SK-MEL-5 (cell line): ENCODE measurements at regions not wholly inside any gene's neighbourhood (a gene's known extent, or its start where the extent isn't known, plus 50 kb on each side); places are given as distances from the start of the nearest gene placed in this dataset.

ENCODE experiments used
- DNase-seq: peaks from one replicate; pipeline ENCODE4 v3.0.0-alpha.2; 2016; ENCODE audit warnings: low read depth, low spot score
- in situ Hi-C: cut with HindIII; loops from 2 replicates; pipeline ENCODE4 v1.10.0; 2016; ENCODE audit warnings: low sequenced_read_pairs, high pct_unique_total_duplicates, low pct_unique_long_range_greater_than_20kb

DNA sequence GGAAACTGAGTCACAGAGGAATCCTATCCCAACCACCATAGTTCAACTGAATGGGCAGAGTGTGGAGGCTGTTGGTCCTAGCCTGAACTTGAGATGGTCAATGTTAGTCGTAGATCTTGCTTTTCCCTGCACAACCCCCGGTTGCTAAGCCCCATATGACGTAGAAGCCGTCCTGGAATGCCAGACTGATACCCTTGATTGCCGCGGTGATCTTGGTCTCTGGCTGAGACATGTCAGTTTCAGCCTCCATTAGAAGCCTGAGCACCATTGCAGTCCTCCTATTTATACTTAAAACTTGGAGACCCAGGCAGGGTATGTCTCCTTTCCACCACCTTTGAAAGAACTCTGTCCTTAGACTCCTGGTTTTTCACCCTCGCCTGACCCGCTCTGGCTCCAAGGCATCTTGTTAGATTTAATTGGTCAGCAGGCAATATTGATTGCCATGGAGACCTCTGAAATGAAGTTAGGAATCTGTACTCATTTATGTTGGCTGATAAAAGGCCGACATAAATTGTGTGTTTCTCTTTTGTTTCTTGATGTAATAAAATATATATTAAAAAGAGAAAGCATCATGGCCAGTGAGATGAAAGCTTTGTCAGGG, 53.4 kb downstream of the RPLP1 start:
- DNase-seq: no peak
- in situ Hi-C loops: no loop called here

DNA sequence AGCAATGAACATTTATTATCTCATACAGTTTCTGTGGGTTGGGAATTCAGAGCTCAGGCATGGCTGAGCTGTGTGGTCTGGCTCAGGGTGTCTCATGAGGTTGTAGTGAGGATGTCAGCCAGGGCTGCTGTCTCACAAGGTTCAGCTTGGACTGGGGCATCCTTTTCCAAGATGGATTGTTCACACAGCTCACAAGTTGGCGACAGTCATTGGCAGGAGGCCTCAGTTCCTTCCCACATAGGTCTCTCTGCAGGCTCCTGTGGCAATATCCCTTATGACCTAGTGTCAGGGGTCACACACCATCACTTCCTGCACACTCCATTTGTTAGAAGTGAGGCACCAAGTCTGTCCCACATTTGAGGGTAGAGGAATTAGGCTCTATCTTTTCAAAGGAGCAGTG, 56.0 kb downstream of the RPLP1 start:
- in situ Hi-C loops: no loop called here
- no peak for DNase-seq

DNA sequence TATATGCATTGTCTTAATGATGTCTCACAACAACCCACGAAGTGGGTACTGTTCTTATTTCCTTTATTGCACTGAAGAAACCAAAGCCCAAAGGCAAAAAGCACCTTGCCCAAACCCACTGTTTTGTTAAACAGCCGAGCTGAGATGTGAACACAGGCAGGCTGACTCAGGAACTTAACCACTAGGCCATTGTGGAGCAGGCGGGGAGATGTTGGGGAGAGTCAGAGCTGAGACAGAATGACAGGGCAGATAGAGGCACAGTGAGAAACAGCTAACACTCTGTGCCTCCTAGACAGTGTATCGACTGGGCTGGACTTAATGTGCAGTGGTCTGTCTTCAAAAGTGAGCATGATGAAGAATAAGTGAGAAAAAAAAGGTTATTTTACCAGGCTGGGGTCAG, 56.5 kb downstream of the RPLP1 start:
- no peak for DNase-seq
- in situ Hi-C loops: no loop called here

DNA sequence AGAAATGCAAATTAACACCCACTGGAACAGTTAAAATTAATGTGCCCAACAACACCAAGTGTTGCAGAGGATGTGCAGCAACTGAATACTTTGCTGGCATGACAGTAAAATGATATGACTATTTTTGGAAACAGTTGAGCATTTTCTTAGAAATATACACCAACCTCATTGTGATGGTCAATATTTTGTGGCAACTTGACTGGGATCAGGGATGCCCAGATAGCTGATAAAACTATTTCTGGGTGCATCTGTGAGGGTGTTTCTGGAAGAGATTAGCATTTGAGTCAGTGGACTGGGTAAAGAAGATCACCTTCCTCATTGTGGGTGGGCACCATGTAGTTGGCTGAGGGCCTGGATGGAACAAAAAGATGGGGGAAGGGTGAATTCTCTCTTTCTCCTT, 57.9 kb downstream of the RPLP1 start:
- no peak for DNase-seq
- in situ Hi-C loops: no loop called here

DNA sequence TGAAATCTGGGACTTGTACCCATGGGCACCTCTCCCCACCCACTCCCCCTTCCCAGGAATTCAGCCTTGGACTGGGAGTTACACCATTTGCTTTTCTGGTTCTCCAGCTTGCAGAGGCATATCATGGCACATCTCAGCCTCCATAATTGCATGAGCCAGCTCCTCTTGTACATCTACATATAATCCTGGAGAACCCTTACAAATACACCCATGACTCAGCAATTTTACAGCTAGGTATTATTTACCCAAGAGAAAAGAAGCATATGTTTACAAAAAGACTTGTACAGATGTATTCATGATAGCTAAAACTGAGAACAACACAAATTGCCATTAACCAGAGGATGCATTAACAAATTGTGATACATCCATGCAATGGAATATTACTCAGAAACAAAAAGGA, 58.4 kb downstream of the RPLP1 start:
- DNase-seq: no peak
- in situ Hi-C loops: no loop called here

DNA sequence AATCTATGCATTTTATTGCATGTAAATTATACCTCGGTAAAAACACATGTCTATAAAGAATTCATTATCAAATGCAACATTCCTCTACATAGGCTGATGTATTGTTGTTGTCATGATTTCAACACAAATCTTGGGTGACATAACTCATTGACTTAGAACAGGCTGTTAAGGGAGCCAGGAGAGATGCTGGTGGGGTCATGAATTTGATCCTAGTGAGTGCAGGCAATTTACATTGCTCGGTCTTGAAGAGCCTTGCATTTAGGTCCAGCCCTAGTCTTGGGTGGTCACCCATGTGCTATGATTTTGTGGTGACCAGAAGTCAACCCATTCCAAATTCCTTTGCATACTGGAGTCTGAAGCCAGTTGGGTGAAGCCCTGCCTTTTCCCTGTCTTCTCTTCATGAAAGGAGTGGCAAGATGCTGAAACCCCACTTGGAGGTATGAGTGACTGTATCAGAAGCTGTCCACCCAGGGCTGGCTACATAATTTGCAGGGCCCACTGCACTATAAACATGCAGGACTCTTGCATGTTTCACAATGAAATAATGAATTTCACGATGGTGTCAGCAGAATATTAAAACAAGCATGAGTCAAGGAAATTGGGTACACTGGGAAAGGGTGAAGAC, 59.2 kb downstream of the RPLP1 start:
- DNase-seq: no peak
- in situ Hi-C loops: no loop called here

DNA sequence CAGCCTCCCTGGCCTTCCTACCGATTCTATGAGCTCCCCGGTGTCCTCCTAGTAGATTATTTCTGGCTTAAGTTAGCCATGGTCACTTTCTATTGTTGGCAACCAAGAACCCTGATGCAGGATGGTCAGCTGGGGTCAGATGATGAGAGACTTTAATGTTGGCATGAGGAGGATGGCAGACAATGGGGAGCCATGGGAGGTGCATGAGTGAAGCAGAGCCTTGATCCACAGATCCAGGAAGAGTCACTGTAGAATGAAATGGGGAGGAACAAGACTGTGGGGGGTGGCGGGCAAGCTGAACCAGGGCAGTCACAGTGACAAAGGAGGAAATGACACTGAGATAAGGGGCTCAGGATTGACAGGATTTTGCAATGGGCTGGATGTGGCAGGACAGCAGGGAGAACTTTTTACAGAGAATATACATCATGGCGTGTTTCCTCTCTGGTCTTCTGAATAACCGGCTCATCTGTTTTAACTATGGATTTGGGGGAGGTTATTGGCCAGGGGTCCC, 60.9 kb downstream of the RPLP1 start:
- no peak for DNase-seq
- in situ Hi-C loops: no loop called here

DNA sequence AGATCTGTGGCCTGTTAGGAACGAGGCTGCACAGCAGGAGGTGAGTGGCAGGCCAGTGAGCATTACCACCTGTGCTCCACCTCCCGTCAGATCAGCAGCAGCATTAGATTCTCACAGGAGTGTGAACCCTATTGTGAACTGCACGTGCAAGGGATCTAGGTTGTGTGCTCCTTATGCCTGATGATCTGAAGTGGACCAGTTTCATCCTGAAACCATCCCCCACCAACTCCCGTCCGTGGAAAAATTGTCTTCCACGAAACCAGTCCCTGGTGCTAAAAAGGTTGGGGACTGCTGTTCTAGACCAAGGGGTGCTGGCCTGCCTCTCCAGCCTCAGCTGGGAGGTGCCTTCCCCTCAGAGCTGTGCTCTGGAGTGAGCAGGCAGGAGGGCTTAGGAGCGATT, 61.4 kb downstream of the RPLP1 start:
- in situ Hi-C loops: no loop called here

DNA sequence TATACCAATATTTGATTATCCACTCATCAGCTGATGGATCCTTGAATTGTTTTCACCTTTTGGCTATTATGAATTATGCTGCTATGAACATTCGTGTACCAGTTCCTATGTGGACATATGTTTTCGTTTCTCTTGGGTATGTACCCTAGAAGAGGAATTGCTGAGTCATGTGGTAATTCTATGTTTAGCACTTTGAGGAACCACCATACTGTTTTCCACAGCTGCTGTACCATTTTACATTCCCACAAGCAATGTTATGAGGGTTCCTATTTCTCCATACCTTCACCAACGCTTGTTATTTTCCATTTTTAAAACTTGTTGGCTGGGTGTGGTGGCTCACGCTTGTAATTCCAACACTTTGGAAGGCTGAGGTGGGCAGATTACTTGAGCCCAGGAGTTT, 62.9 kb downstream of the RPLP1 start:
- no peak for DNase-seq
- in situ Hi-C loops: no loop called here

More for the DNA sequence above, 61.4 kb downstream of the RPLP1 start:
- no peak for DNase-seq

DNA sequence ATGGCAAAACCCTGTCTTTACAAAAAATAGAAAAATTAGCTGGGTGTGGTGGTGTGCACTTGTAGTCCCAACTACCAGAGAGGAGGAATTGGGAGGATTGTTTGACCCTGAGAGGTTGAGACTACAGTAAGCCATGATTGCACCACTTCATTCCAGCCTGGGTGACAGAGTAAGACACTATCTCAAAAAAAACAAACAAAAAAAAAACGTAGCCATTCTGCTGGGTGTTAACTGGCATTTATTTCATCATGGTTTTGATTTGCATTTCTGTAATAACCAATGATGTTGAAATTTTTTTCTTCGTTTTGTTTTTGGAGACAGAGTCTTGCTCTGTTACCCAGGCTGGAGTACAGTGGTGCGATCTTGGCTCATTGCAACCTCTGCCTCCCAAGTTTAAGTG, 63.3 kb downstream of the RPLP1 start:
- in situ Hi-C loops: no loop called here
- DNase-seq: no peak

DNA sequence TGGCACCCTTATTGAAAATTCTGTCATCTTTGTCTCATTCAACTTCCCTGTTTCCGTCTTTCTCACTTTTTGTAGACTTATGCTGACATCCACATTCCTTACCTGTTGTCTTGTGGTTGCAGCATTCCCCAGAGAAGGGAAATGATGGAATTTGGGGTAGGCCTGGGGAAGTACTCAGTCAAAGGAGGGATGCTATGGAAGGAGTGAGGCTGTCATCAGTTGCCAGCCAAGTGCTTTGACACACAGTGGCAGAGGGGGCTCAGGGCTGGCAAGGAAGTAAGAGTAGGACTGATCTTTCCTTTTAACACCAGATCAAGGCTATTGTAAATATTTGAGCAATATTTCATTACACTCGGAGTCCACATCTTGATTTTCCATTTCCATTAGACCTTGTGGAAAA, 64.4 kb downstream of the RPLP1 start:
- in situ Hi-C loops: no loop called here
- DNase-seq: no peak

DNA sequence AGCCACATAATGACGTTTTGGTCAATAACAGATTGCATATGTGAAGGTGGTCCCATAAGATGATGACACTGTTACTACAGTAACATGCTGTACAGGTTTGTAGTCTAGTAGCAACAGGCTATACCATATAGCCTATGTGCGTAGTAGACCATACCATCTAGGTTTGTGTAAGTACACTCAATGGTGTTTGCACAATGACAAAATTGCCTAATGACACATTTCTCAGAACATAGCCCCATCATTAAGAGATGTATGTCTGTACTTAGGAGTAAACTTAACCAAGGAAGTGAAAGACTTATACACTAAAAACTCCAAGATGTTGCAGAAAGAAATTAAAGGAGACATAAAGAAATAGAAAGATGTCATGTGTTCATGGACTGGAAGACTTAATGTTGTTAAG, 66.2 kb downstream of the RPLP1 start:
- DNase-seq: no peak
- in situ Hi-C loops: no loop called here

DNA sequence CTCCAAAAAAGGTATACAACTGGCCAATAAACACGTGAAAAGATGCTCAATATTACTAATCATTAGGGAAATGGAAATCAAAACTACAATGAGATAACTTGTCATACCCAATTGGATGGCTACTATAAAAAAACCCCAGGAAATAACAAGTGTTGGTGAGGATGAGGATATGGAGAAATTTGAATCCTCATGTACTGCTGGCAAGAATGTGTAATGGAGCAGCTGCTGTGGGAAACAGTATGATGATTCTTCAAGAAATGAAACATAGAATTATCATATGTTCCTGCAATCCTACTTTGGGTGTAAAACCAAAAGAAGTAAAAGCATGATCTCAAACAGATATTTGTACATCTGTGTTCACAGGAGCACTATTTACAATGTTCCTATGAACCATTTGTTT, 67.4 kb downstream of the RPLP1 start:
- DNase-seq: no peak
- in situ Hi-C loops: no loop called here

DNA sequence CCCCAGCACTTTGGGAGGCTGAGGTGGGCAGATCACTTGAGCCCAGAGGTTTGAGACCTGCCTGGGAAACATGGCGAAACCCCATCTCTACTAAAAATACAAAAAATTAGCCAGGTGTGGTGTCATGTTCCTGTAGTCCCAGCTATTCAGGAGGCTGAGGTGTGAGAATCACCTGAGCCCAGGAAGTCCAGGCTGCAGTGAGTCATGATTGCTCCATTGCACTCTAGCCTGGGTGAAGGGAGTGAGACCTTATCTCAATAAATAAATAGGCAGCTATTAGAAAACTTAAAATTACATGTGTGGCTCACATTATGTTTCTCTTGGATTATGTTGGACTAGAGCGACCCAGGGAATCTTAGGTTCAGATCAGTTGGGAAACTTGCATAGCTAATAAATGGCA, 69.7 kb downstream of the RPLP1 start:
- DNase-seq: no peak
- in situ Hi-C loops: no loop called here

DNA sequence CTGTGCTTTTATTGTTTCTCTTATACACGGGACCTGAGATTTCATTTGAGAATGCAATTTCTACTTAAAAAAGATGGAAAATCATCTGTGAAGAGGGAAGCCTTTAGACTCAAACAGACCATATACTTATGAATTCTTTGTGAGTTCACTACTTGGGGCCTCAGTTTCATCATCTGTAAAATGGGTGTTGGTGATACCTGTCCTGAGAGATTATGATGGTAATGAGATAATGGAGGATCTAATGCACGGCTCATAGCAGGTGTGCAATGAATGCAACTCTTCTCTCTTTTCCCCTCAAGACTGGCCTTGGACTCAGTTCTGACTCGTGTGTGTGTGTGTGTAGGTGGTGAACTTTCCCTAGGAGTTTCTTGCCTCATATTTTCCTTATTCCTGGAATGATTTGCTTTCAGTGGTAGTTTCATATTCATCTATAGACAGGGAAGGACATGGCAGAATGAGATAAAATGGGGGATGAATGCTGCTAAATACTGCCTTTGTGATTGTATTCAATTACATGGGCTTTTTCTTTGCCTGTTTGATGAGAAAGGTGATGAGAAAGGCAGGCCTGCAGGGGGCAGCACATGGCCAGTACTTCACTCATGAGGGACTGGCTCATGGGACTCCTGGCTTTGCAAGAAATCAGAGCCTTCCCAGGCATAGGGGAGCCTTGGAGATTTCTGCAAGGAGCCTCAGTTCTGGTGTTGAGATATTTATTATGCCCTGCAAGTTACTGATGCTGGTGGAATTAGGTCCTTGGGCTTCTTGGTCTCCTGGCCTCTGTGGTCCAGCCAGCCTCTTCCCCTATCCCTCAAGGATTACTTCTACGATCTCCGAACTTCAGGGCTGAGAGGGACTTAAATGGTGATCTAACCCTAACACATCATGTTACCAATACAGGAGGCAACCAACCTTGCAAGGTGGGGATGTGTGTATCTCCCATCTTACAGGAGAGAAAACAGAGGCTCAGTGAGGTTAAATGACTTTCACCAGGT, 70.7 kb downstream of the RPLP1 start:
- in situ Hi-C loops: no loop called here
- DNase-seq: peak; percentile 75

DNA sequence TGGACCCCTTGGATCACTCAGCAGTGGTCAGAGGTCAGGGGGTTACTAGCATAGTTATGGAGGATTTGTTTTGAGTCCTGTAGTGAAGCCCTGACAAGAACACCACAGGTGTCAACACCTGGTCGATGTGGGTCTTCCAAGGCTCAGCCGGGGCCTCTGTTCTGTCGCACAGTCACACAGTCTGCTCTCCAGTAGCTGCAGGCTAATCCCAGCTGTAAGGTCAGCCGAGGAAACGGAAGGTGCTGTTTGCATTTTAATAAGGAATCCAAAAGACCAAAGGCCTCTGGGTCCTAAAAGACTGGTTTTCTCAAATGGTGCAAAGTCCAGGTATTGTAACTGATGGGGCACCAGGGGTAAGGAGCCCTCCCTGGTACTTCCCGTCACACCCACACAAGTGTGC, 71.7 kb downstream of the RPLP1 start:
- in situ Hi-C loops: no loop called here

DNA sequence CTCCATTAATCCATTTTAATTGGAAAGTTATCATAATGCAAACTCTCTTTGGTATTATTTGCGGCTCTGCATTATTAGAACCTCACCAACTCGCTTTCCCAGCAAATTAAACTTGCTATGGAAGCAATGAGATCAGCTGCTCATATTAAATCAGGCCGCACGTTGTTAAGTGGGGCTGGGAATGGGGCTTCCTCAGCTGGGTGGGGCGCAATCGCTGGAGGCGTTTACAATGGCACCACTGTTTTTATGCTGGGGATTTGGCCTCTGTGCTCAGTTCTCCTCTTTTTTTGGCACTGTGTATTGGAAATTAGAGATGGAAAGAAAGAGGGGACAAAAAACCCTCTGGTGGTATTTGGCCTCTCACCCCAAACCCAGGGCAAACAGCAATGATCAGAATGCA, 72.2 kb downstream of the RPLP1 start:
- no peak for DNase-seq
- in situ Hi-C loops: no loop called here

More for the DNA sequence above, 71.7 kb downstream of the RPLP1 start:
- DNase-seq: no peak

DNA sequence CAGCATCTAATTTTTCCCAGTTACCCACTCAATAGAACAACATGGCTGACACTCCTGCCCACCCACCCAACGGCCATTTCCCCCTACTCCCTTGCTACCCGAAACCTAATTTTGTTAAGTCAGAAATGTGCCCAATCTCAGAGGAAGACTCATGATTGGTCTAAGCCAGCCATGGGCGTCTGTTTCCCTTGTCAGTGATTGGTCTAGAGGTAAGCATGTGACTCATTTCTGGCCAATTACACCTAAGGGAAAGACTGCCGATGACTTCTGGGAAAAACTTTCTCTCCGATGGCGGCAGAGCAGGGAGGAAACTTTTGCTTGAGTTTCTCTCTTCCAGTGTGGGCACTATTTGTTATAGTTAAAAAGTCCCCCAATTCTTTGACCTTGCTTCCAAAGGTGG, 72.9 kb downstream of the RPLP1 start:
- in situ Hi-C loops: no loop called here
- no peak for DNase-seq
